ENCODE measurements at regions not wholly inside any gene's neighbourhood (a gene's known extent, or its start where the extent isn't known, plus 50 kb on each side); places are given as distances from the start of the nearest gene placed in this dataset.
"Not testable (repeated sequence)": the region's sequence is repeated elsewhere in the genome, so short reads cannot be mapped to it uniquely, and the experiment has no call there.

GRCh38 chr17:22310717-22311686, 618.7 kb downstream of the KCNJ18 start:
- WGBS, 2 donors, result 61 to 70% methylated on average over 23 to 26 of the region's 26 CpGs
- intact Hi-C loops (cut with DNase I), result no loop called here
- Histone ChIP-seq H3K4me3 (no peak overlapping the region), H3K27ac (no peak overlapping the region), H3K36me3 (no peaks in the 10 kb centered on the region), H3K4me1 (no peaks in the 10 kb centered on the region), H3K9me3 (peaks cover 0 to 23% (median 0%) of the 10 kb centered on the region in 3 donors), H3K27me3 (no peaks in the 10 kb centered on the region)
- TF ChIP-seq CTCF (IDR thresholded peaks at IDR 0.05) (no peak), POLR2A (IDR thresholded peaks at IDR 0.05) (no peak)
- DNase-seq, result no peak

DNA sequence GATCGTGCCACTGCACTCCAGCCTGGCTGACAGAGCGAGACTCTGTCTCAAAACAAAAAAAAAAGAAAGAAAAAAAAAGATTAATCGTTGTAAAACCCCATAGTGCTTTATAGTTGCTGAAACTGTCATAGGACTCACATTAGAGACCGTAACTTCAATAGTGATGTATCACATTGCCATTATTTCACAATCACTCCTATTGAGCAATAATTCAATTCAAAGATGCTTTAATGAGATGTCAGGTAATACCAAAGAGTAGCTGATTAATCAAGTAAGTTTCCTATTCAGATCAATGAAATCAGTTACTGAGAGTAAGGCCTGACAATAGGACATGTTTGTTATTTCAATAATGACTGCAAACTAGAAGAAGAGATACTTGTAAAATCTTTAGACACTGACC, 628.7 kb downstream of the KCNJ18 start:
- peaks cover 0 to 21% (median 0%) of the 10 kb centered on the region in 3 donors for H3K9me3 ChIP-seq
- H3K36me3 ChIP-seq; H3K27ac ChIP-seq; intact Hi-C loops (cut with DNase I); DNase-seq; H3K27me3 ChIP-seq; H3K4me3 ChIP-seq; H3K4me1 ChIP-seq: not testable (repeated sequence)
- whole genome bisulfite sequencing, 2 donors, result 43 to 68% methylated on average over 4 of the region's 4 CpGs

- peaks cover 0 to 19% (median 0%) of the 10 kb centered on the region in 3 donors for H3K9me3 ChIP-seq
- DNase-seq; H3K36me3 ChIP-seq; intact Hi-C loops (cut with DNase I); H3K27me3 ChIP-seq; H3K4me1 ChIP-seq; H3K27ac ChIP-seq; H3K4me3 ChIP-seq: not testable (repeated sequence)
- 74 to 77% methylated on average over 6 to 10 of the region's 11 CpGs for WGBS, 2 donors
Measured at GRCh38 chr17:22322893-22323550, 630.7 kb downstream of the KCNJ18 start.

DNA sequence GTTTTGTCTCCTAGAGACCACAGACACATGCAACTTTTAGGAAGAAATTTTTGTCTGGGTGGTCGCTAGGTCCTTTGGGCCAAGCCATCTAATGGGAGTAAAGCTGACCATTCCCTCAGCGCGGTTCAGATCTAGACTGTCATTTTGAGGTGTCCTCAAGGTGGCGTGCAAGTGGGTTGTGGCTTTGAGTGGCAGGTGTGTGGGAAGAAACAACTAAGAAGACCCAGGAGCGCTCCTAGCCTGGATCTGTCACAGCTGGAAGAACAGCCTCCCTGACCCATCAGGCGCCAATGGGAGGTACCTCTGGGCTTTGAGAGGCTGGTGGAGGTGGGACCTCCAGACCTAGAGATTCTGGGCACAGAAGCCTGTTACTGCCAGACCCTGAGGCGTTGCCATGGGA, 645.1 kb downstream of the KCNJ18 start:
- WGBS, 2 donors, result 53 to 58% methylated on average over 4 to 7 of the region's 7 CpGs
- H3K27me3 ChIP-seq, result no peaks in the 10 kb centered on the region

DNA sequence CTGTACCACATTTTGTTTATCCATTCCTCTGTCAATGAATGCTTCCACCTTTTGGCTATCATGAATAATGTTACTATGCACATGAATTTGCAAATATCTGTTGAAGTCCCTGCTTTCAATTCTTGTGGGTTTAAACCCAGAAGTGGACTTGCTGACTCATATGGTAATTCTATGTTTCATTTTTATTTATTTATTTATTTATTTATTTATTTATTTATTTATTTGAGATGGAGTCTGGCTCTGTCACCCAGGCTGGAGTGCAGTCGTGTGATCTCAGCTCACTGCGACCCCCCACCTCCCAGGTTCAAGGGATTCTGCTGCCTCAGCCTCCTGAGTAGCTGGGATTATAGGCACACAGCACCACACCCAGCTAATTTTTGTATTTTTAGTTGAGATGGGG, 664.3 kb downstream of the KCNJ18 start:
- 45 to 56% methylated on average over 2 of the region's 2 CpGs for WGBS, 2 donors
- not testable (repeated sequence) for DNase-seq, H3K4me1 ChIP-seq

More for the DNA sequence above, 645.1 kb downstream of the KCNJ18 start:
- Histone ChIP-seq H3K27ac (no peak overlapping the region), H3K4me3 (no peak overlapping the region), H3K4me1 (no peaks in the 10 kb centered on the region), H3K9me3 (peaks cover 0 to 28% (median 0%) of the 10 kb centered on the region in 3 donors), H3K36me3 (no peaks in the 10 kb centered on the region)
- no peak for DNase-seq
- intact Hi-C loops (cut with DNase I), result no loop called here
- no peak for TF ChIP-seq POLR2A (IDR thresholded peaks at IDR 0.05)
- no peak for TF ChIP-seq CTCF (IDR thresholded peaks at IDR 0.05)

GRCh38 chr17:22370988-22371387, 678.7 kb downstream of the KCNJ18 start:
- H3K9me3 ChIP-seq, result peaks cover 0 to 12% (median 0%) of the 10 kb centered on the region in 3 donors
- H3K27ac ChIP-seq; H3K27me3 ChIP-seq; H3K36me3 ChIP-seq; DNase-seq; intact Hi-C loops (cut with DNase I); H3K4me1 ChIP-seq; H3K4me3 ChIP-seq: not testable (repeated sequence)
- 16 to 27% methylated on average over 3 of the region's 3 CpGs for WGBS, 2 donors

More for the DNA sequence above, 664.3 kb downstream of the KCNJ18 start:
- H3K36me3 ChIP-seq; intact Hi-C loops (cut with DNase I); H3K27me3 ChIP-seq; H3K9me3 ChIP-seq; H3K4me3 ChIP-seq; H3K27ac ChIP-seq: not testable (repeated sequence)

- Histone ChIP-seq H3K27me3 (no peaks in the 10 kb centered on the region), H3K4me1 (no peaks in the 10 kb centered on the region), H3K27ac (no peak overlapping the region), H3K9me3 (peaks cover 0 to 12% (median 0%) of the 10 kb centered on the region in 3 donors), H3K4me3 (no peak overlapping the region), H3K36me3 (no peaks in the 10 kb centered on the region)
- TF ChIP-seq POLR2A (IDR thresholded peaks at IDR 0.05), result no peak
- intact Hi-C loops (cut with DNase I), result no loop called here
- WGBS, 2 donors, result 49 to 57% methylated on average over 6 of the region's 6 CpGs
- no peak for DNase-seq
Measured at GRCh38 chr17:22373911-22374310, 681.6 kb downstream of the KCNJ18 start.

Measured in esophagus squamous epithelium (tissue), 5 donors.